Right lung (tissue), 2 donors: ENCODE measurements at regions not wholly inside any gene's neighbourhood (a gene's known extent, or its start where the extent isn't known, plus 50 kb on each side); places are given as distances from the start of the nearest gene placed in this dataset.
A peak's percentile ranks its signal among the peaks of the same experiment; 100 is the strongest.
"Not testable (repeated sequence)": the region's sequence is repeated elsewhere in the genome, so short reads cannot be mapped to it uniquely, and the experiment has no call there.

Source experiments
- DNase-seq, 2 donors: peaks; one replicate each; pipeline ENCODE4 v3.0.0-alpha.2; 2013

GRCh38 chr9:71632776-71633175, 135.5 kb downstream of the CEMIP2 start:
- DNase-seq = no peak

- DNase-seq = no peak
Measured at GRCh38 chr9:71630377-71630995, 137.8 kb downstream of the CEMIP2 start.

- DNase-seq = no peak
Measured at GRCh38 chr9:71629578-71630215, 138.6 kb downstream of the CEMIP2 start.

GRCh38 chr9:71628247-71628646, 140.1 kb downstream of the CEMIP2 start:
- DNase-seq = no peak

GRCh38 chr9:71627537-71627936, 140.8 kb downstream of the CEMIP2 start:
- no peak for DNase-seq

- no peak for DNase-seq
Measured at GRCh38 chr9:71626395-71626794, 141.9 kb downstream of the CEMIP2 start.

GRCh38 chr9:71624728-71625127, 143.6 kb downstream of the CEMIP2 start:
- no peak for DNase-seq

GRCh38 chr9:71620746-71621145, 147.6 kb downstream of the CEMIP2 start:
- DNase-seq = peak; percentile 37 to 39

- DNase-seq = peak; percentile 38 to 49
Measured at GRCh38 chr9:71620331-71620730, 148.0 kb downstream of the CEMIP2 start.

GRCh38 chr9:71619926-71620325, 148.4 kb downstream of the CEMIP2 start:
- no peak for DNase-seq

GRCh38 chr9:71614409-71615010, 153.8 kb downstream of the CEMIP2 start:
- no peak for DNase-seq

- DNase-seq = no peak
Measured at GRCh38 chr9:71612889-71613288, 155.4 kb downstream of the CEMIP2 start.

- no peak for DNase-seq
Measured at GRCh38 chr9:71609448-71609830, 158.9 kb downstream of the CEMIP2 start.

GRCh38 chr9:71608825-71609447, 159.4 kb downstream of the CEMIP2 start:
- no peak for DNase-seq

GRCh38 chr9:71608021-71608420, 160.3 kb downstream of the CEMIP2 start:
- DNase-seq = no peak

- DNase-seq = no peak
Measured at GRCh38 chr9:71607461-71607881, 160.8 kb downstream of the CEMIP2 start.

GRCh38 chr9:71604197-71605063, 163.9 kb downstream of the CEMIP2 start:
- DNase-seq = peak; percentile 52 to 60

GRCh38 chr9:71602652-71603051, 165.7 kb downstream of the CEMIP2 start:
- DNase-seq = no peak

GRCh38 chr9:71595762-71596161, 172.6 kb downstream of the CEMIP2 start:
- not testable (repeated sequence) for DNase-seq

- DNase-seq = no peak
Measured at GRCh38 chr9:71594541-71594940, 173.8 kb downstream of the CEMIP2 start.

- DNase-seq = no peak
Measured at GRCh38 chr9:71592400-71592799, 175.9 kb downstream of the CEMIP2 start.

GRCh38 chr9:71590362-71590761, 178.0 kb downstream of the CEMIP2 start:
- DNase-seq = no peak
